Limb (tissue), 2 donors: ENCODE measurements at regions not wholly inside any gene's neighbourhood (a gene's known extent, or its start where the extent isn't known, plus 50 kb on each side); places are given as distances from the start of the nearest gene placed in this dataset.

Experiments used
- DNase-seq, 2 donors: peaks; one replicate each; pipeline ENCODE4 v3.0.0-alpha.2; 2016; ENCODE audit errors: extremely low spot score in 2 of 2

- no peak for DNase-seq
Observed at GRCh38 chrX:110858565-110858964, 62.9 kb upstream of the CHRDL1 start.

DNA sequence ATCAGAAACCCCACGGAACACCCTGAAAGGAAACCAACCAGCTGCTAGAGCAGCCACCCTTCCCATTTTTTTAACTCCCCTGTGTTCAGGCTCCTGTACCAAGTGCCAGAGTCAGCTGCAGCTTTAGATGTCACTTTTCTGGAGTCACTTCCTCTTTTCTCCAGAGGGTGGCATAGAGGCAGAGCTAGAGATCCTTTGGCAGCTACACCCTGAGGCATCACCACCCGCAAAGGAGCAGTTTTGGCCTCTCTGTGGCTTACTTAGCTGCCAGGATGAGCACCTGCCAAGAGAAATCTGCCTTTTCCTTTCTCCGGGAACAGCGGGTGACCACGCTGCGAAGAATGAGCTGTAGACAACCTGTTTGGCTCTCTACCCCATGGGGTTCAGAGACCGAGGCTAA is 58.0 kb upstream of the CHRDL1 start:
- peak in 1 of 2 donors; percentile 9 for DNase-seq

DNA sequence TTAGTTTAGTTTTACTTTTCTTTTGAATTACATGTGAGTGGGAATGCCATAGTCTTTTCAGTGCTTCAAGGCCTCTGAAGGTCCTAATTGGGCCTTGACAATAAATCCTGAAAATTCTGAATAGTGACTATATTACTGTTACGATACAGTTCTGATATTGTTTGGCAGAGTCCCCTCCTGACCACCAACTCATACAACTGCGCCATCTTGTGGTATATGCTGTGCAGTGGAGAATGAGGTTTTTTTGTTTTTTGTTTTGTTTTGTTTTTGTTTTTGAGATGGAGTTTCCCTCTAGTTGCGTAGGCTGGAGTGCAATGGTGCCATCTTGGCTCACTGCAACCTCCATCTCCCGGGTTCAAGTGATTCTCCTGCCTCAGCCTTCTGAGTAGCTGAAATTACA is 56.6 kb upstream of the CHRDL1 start:
- no peak for DNase-seq

DNA sequence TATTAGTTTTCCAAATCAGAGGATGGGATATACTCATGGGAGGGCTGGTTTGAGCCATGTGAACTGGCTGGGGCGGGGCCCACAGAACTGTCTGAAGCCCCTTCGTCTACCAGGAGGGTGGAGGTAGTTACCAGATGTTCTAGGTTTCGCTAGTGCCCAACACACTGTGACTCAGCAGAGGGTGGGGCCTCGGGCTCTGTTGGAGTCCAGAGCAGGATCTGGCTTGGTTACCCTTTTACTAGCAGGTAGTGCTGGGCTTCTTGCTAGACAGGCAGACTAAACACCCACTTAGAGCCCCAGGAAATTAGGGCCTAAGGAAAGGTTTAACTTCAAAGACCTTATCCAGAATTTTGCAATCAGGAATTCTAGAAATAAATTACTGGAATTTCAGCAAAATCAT is 56.2 kb upstream of the CHRDL1 start:
- no peak for DNase-seq

- DNase-seq: peak in 1 of 2 donors; percentile 57
Observed at GRCh38 chrX:110847334-110847733, 51.7 kb upstream of the CHRDL1 start.

DNA sequence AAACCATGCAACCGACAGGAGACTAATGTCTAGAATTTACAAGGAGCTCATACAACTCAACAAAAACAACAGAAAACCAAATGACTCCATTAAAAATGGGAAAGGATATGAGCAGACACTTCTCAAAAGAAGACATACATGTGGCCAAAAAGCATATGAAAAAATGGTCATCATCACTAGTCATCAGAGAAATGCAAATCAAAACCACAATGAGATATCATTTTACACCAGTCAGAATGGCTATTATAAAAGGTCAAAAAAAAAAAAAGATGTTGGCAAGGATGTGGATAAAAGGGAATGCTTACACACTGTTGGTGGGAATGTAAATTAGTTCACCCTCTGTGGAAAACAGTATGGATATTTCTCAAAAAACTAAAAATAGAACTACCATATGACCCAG is 50.5 kb upstream of the CHRDL1 start:
- DNase-seq: no peak
